Uterus (tissue), 2 donors: ENCODE measurements at regions not wholly inside any gene's neighbourhood (a gene's known extent, or its start where the extent isn't known, plus 50 kb on each side); places are given as distances from the start of the nearest gene placed in this dataset.

Experiments used
- CTCF ChIP-seq, 4 experiments: fragments of 200-600 bp in 2 of 4; fragments of 450-650 bp in 2 of 4; sonication (generic) in 2 of 4; IDR thresholded peaks; one replicate each; pipeline ENCODE4 v1.5.1; 2016 to 2019; ENCODE audit warnings: antibody characterized with exemption in 4 of 4, mild to moderate bottlenecking in 2 of 4, moderate library complexity in 1 of 4
- POLR2A ChIP-seq, 2 donors: fragments of 450-650 bp; IDR thresholded peaks; one replicate each; pipeline ENCODE4 v1.6.1; 2016; ENCODE audit warnings: antibody characterized with exemption in 2 of 2, mild to moderate bottlenecking in 1 of 2, moderate library complexity in 1 of 2

GRCh38 chr1:108036796-108037562 lies 72.0 kb upstream of the VAV3 start:
- TF ChIP-seq CTCF (IDR thresholded peaks at IDR 0.05) (no peak), POLR2A (IDR thresholded peaks at IDR 0.05) (no peak)
